ENCODE measurements at regions not wholly inside any gene's neighbourhood (a gene's known extent, or its start where the extent isn't known, plus 50 kb on each side); places are given as distances from the start of the nearest gene placed in this dataset.
A peak's percentile ranks its signal among the peaks of the same experiment; 100 is the strongest.
"Not testable (repeated sequence)": the region's sequence is repeated elsewhere in the genome, so short reads cannot be mapped to it uniquely, and the experiment has no call there.

- DNase-seq (ENCODE audit: extremely low read depth in 1 of 11, low read depth in 9 of 11, low spot score in 4 of 11) = no peak
These were observed 519.9 kb downstream of the RNF144A start for GRCh38 chr2:7437141-7437540.

- no peak for DNase-seq (ENCODE audit: extremely low read depth in 1 of 11, low read depth in 9 of 11, low spot score in 4 of 11)
These were observed 520.8 kb downstream of the RNF144A start for GRCh38 chr2:7437716-7438632.

- DNase-seq (ENCODE audit: extremely low read depth in 1 of 11, low read depth in 9 of 11, low spot score in 4 of 11) = no peak
These were observed 521.6 kb downstream of the RNF144A start for GRCh38 chr2:7438855-7439254.

GRCh38 chr2:7440977-7441376, 523.8 kb downstream of the RNF144A start:
- DNase-seq (ENCODE audit: extremely low read depth in 1 of 11, low read depth in 9 of 11, low spot score in 4 of 11) = no peak

- DNase-seq (ENCODE audit: extremely low read depth in 1 of 11, low read depth in 9 of 11, low spot score in 4 of 11) = not testable (repeated sequence)
These were observed 524.6 kb downstream of the RNF144A start for GRCh38 chr2:7441841-7442240.

GRCh38 chr2:7444626-7445025, 527.4 kb downstream of the RNF144A start:
- no peak for DNase-seq (ENCODE audit: extremely low read depth in 1 of 11, low read depth in 9 of 11, low spot score in 4 of 11)

GRCh38 chr2:7448578-7449264, 531.5 kb downstream of the RNF144A start:
- DNase-seq (ENCODE audit: extremely low read depth in 1 of 11, low read depth in 9 of 11, low spot score in 4 of 11) = no peak

- DNase-seq (ENCODE audit: extremely low read depth in 1 of 11, low read depth in 9 of 11, low spot score in 4 of 11) = no peak
These were observed 532.1 kb downstream of the RNF144A start for GRCh38 chr2:7449298-7449697.

GRCh38 chr2:7450188-7450832, 533.1 kb downstream of the RNF144A start:
- no peak for DNase-seq (ENCODE audit: extremely low read depth in 1 of 11, low read depth in 9 of 11, low spot score in 4 of 11)

GRCh38 chr2:7450833-7451190, 533.6 kb downstream of the RNF144A start:
- DNase-seq (ENCODE audit: extremely low read depth in 1 of 11, low read depth in 9 of 11, low spot score in 4 of 11) = no peak

- no peak for DNase-seq (ENCODE audit: extremely low read depth in 1 of 11, low read depth in 9 of 11, low spot score in 4 of 11)
These were observed 535.1 kb downstream of the RNF144A start for GRCh38 chr2:7452110-7452876.

- DNase-seq (ENCODE audit: extremely low read depth in 1 of 11, low read depth in 9 of 11, low spot score in 4 of 11) = no peak
These were observed 537.4 kb downstream of the RNF144A start for GRCh38 chr2:7454592-7454991.

GRCh38 chr2:7456762-7457161, 539.5 kb downstream of the RNF144A start:
- DNase-seq (ENCODE audit: extremely low read depth in 1 of 11, low read depth in 9 of 11, low spot score in 4 of 11) = peak in 7 of 11 donors; percentile 8 to 29 (median 18)

GRCh38 chr2:7458066-7458465, 540.9 kb downstream of the RNF144A start:
- DNase-seq (ENCODE audit: extremely low read depth in 1 of 11, low read depth in 9 of 11, low spot score in 4 of 11) = no peak

- DNase-seq (ENCODE audit: extremely low read depth in 1 of 11, low read depth in 9 of 11, low spot score in 4 of 11) = no peak
These were observed 550.7 kb downstream of the RNF144A start for GRCh38 chr2:7467782-7468447.

GRCh38 chr2:7468448-7468828, 551.2 kb downstream of the RNF144A start:
- DNase-seq (ENCODE audit: extremely low read depth in 1 of 11, low read depth in 9 of 11, low spot score in 4 of 11) = no peak

- no peak for DNase-seq (ENCODE audit: extremely low read depth in 1 of 11, low read depth in 9 of 11, low spot score in 4 of 11)
These were observed 551.7 kb downstream of the RNF144A start for GRCh38 chr2:7468955-7469354.

- DNase-seq (ENCODE audit: extremely low read depth in 1 of 11, low read depth in 9 of 11, low spot score in 4 of 11) = no peak
These were observed 554.0 kb downstream of the RNF144A start for GRCh38 chr2:7471185-7471584.

GRCh38 chr2:7472465-7472864, 555.3 kb downstream of the RNF144A start:
- no peak for DNase-seq (ENCODE audit: extremely low read depth in 1 of 11, low read depth in 9 of 11, low spot score in 4 of 11)

Measured in renal cortex interstitium (tissue), 11 donors.